ENCODE measurements at regions not wholly inside any gene's neighbourhood (a gene's known extent, or its start where the extent isn't known, plus 50 kb on each side); places are given as distances from the start of the nearest gene placed in this dataset.

DNA sequence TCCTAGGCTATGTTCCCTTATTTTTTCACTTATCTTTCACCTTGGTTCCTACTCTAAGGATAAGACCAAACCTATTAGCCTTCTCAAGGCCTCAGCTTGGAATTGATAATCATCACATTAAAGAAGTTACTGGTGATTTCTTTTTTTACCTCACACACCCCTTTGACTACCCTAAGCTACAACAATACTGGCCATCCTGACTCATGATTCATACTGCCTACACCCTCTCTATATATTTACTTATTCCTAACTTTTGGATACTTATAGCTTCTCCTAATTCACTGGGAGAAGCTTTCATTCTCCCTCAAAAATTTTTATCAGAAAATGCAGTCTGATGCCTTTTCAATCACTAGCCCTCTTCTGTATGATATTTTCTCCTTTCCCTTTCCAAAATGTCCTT, 256.1 kb downstream of the TBX18 start:
- Histone ChIP-seq H3K18ac (ENCODE audit: extremely low read depth, low read length) (no peak overlapping the region), H3K4me1 (replicated peaks in 1 of 4; ENCODE audit: control insufficient read depth in 3 of 4, insufficient read depth in 4 of 4, low read length in 3 of 4) (no peaks in the 10 kb centered on the region), H3K79me2 (ENCODE audit: control insufficient read depth in 1 of 2, insufficient read depth in 2 of 2, low read length in 2 of 2) (no peaks in the 10 kb centered on the region), H3K14ac (ENCODE audit: insufficient read length) (no peak overlapping the region), H4K5ac (ENCODE audit: insufficient read length, low read depth, low read length) (no peak overlapping the region), H4K8ac (ENCODE audit: extremely low read depth, insufficient read depth, low read length) (no peak overlapping the region), H3K9ac (replicated peaks in 1 of 4; ENCODE audit: extremely low read depth in 1 of 4, low read depth in 3 of 4, low read length in 3 of 4) (no peak overlapping the region), H4K20me1 (replicated peaks in 1 of 2; ENCODE audit: control insufficient read depth in 1 of 2, insufficient read depth in 2 of 2, low read length in 2 of 2) (no peaks in the 10 kb centered on the region), H2BK12ac (ENCODE audit: low read depth, low read length) (no peak overlapping the region), H2BK20ac (ENCODE audit: low read length) (no peak overlapping the region), H3K36me3 (ENCODE audit: control insufficient read depth in 2 of 4, insufficient read depth in 4 of 4, low read length in 3 of 4) (no peaks in the 10 kb centered on the region), H3K4me2 (ENCODE audit: insufficient read depth in 1 of 2, low read depth in 2 of 2, low read length in 2 of 2) (no peak overlapping the region), H3K23ac (ENCODE audit: insufficient read length) (no peak overlapping the region), H2AK5ac (ENCODE audit: low read depth, low read length) (no peak overlapping the region), H4K91ac (replicated peaks; ENCODE audit: insufficient read length, low read length) (no peak overlapping the region), H3K27me3 (replicated peaks in 1 of 4; ENCODE audit: control insufficient read depth in 3 of 4, extremely low read depth in 1 of 4, insufficient read depth in 3 of 4, low read length in 3 of 4) (no peaks in the 10 kb centered on the region), H3K79me1 (ENCODE audit: low read depth, low read length) (no peaks in the 10 kb centered on the region), H3K56ac (replicated peaks; ENCODE audit: insufficient read length, low read depth, low read length) (no peak overlapping the region), H3K23me2 (ENCODE audit: low read depth, low read length) (no peaks in the 10 kb centered on the region), H2BK120ac (replicated peaks; ENCODE audit: low read depth, low read length) (no peak overlapping the region), H3K4me3 (ENCODE audit: extremely low read depth in 1 of 4, insufficient read depth in 2 of 4, low read depth in 3 of 4, low read length in 4 of 4) (no peak overlapping the region), H3K9me3 (ENCODE audit: insufficient read depth in 2 of 2, low read depth in 1 of 2, low read length in 1 of 2) (no peaks in the 10 kb centered on the region), H3K27ac (ENCODE audit: low read depth, low read length) (no peak overlapping the region), H2AFZ (ENCODE audit: low read length) (no peak overlapping the region), H2BK5ac (ENCODE audit: low read depth, low read length) (no peak overlapping the region), H3K4ac (replicated peaks; ENCODE audit: insufficient read length, low read depth, low read length) (no peak overlapping the region), H2BK15ac (ENCODE audit: low read length) (no peak overlapping the region)
- no peak for FAIRE-seq
- ChIA-PET CTCF (ENCODE audit: partially characterized antibody) (interaction anchor here (2.7 kb wide), 1 partner anchor 86 kb away, joined by 10 read pairs; no protein-coding TSS in a partner anchor), POLR2A (ENCODE audit: partially characterized antibody) (no interaction called here)
- DNase-seq (ENCODE audit: low read depth in 1 of 2, low spot score in 2 of 2): no peak
- TF ChIP-seq SRF (IDR thresholded peaks at IDR 0.05; ENCODE audit: low read depth, low read length): no peak
- TF ChIP-seq POU5F1 (IDR thresholded peaks at IDR 0.05; ENCODE audit: low read depth, low read length): no peak
- no peak for TF ChIP-seq SIN3A (conservative IDR thresholded peaks at IDR 0.05 in 1 of 2, IDR thresholded peaks at IDR 0.05 in 1 of 2; ENCODE audit: low read depth in 1 of 2, low read length in 2 of 2)
- no peak for TF ChIP-seq TAF7 (optimal IDR thresholded peaks at IDR 0.05; ENCODE audit: borderline replicate concordance, low read depth, low read length)
- TF ChIP-seq CBX5 (IDR thresholded peaks at IDR 0.05; ENCODE audit: low read depth, low read length): no peak
- TF ChIP-seq EGR1 (IDR thresholded peaks at IDR 0.05; ENCODE audit: borderline replicate concordance, low read depth, low read length): no peak
- TF ChIP-seq MAX (IDR thresholded peaks at IDR 0.05): no peak
- TF ChIP-seq TCF12 (IDR thresholded peaks at IDR 0.05; ENCODE audit: low read depth, low read length): no peak
- no peak for TF ChIP-seq CREB1 (IDR thresholded peaks at IDR 0.05)
- no peak for TF ChIP-seq ASH2L (IDR thresholded peaks at IDR 0.05; ENCODE audit: low read length)
- TF ChIP-seq, protein P1, sequence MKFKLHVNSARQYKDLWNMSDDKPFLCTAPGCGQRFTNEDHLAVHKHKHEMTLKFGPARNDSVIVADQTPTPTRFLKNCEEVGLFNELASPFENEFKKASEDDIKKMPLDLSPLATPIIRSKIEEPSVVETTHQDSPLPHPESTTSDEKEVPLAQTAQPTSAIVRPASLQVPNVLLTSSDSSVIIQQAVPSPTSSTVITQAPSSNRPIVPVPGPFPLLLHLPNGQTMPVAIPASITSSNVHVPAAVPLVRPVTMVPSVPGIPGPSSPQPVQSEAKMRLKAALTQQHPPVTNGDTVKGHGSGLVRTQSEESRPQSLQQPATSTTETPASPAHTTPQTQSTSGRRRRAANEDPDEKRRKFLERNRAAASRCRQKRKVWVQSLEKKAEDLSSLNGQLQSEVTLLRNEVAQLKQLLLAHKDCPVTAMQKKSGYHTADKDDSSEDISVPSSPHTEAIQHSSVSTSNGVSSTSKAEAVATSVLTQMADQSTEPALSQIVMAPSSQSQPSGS (IDR thresholded peaks at IDR 0.05; ENCODE audit: low read length): no peak
- no peak for TF ChIP-seq CBX8 (IDR thresholded peaks at IDR 0.05; ENCODE audit: borderline replicate concordance, low read depth, low read length)
- TF ChIP-seq RBBP5 (IDR thresholded peaks at IDR 0.05; ENCODE audit: borderline replicate concordance, low read depth, low read length): no peak
- TF ChIP-seq RAD21 (IDR thresholded peaks at IDR 0.05 in 1 of 2, conservative IDR thresholded peaks at IDR 0.05 in 1 of 2; ENCODE audit: low read depth in 2 of 2, low read length in 2 of 2): no peak
- no peak for TF ChIP-seq SP4 (IDR thresholded peaks at IDR 0.05; ENCODE audit: low read length)

Measured in H1 (cell line).